OCI-LY7 (cell line): ENCODE measurements at regions not wholly inside any gene's neighbourhood (a gene's known extent, or its start where the extent isn't known, plus 50 kb on each side); places are given as distances from the start of the nearest gene placed in this dataset.

Source experiments
- CTCF ChIP-seq: fragments of 200-600 bp; sonication (generic); conservative IDR thresholded peaks from 2 replicates; pipeline ENCODE4 v1.5.1; 2014; ENCODE audit warnings: mild to moderate bottlenecking, antibody characterized with exemption, low read length, moderate library complexity, mixed read lengths
- EZH2phosphoT487 ChIP-seq: fragments of 200-600 bp; sonication (generic); IDR thresholded peaks from 2 replicates; pipeline ENCODE4 v1.6.1; 2018; ENCODE audit warnings: low read depth, borderline replicate concordance, mild to moderate bottlenecking, mixed run types, antibody characterized with exemption, low read length, moderate library complexity, mixed read lengths

GRCh38 chr13:69644447-69644846 is 463.2 kb upstream of the ATXN8OS start:
- TF ChIP-seq EZH2phosphoT487: no peak
- TF ChIP-seq CTCF: no peak
